ENCODE measurements at regions not wholly inside any gene's neighbourhood (a gene's known extent, or its start where the extent isn't known, plus 50 kb on each side); places are given as distances from the start of the nearest gene placed in this dataset.
"Not testable (repeated sequence)": the region's sequence is repeated elsewhere in the genome, so short reads cannot be mapped to it uniquely, and the experiment has no call there.

DNA sequence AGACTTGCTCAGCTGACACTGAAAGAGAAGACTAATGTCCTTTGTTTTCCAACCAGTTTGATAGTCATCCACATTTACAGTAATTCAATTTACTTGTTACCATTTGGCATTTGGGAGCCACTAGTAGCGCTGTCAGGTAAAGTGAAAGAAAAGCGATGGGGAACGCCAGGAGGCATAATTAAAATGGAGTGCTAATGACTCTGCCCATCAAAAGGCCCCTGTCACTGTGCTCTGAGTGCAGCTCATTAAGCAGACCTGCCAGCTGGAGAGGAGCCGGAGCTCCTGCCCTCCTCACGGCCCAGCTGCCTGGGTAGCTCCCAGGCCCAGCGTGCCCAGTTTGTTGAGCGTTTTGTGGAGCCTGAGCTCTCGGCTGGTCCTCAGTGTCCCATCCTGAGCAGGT, 463.6 kb upstream of the CCDC196 start:
- Histone ChIP-seq H3K27ac (no peak overlapping the region), H3K4me3 (IDR thresholded peaks at IDR 0.05; ENCODE audit: insufficient read depth, low read depth, low read length) (no peak overlapping the region), H3K79me2 (ENCODE audit: insufficient read depth, low read depth) (no peaks in the 10 kb centered on the region), H3K27me3 (ENCODE audit: insufficient read depth, low read depth) (no peaks in the 10 kb centered on the region), H3K4me1 (ENCODE audit: low read depth, poor library complexity, severe bottlenecking) (no peaks in the 10 kb centered on the region), H3K9ac (no peak overlapping the region), H3K4me2 (no peak overlapping the region), H3K36me3 (ENCODE audit: insufficient read depth) (no peaks in the 10 kb centered on the region), H2AFZ (ENCODE audit: low read depth) (no peak overlapping the region), H4K20me1 (ENCODE audit: insufficient read depth) (no peaks in the 10 kb centered on the region)
- no peak for TF ChIP-seq CTCF (conservative IDR thresholded peaks at IDR 0.05; ENCODE audit: low read depth, low read length)

DNA sequence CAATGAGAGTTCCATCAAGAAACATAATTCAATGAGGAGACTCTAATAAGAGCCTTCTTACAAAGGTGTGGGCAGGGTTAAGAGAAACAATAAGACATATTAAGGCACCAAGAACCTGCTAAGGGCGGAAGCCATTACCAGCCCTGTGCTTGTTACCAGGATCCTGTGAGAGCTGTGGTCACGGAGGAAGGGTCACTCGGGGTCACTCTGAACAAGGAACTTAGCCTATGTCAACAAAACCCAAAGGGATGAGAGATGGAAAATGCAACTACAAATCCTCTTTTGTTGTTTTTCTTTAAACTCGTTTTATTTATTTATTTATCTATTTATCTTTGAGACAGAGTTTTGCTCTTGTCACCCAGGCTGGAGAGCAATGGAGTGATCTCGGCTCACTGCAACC, 460.4 kb upstream of the CCDC196 start:
- H2AFZ ChIP-seq (ENCODE audit: low read depth): no peak overlapping the region
- no peaks in the 10 kb centered on the region for H4K20me1 ChIP-seq (ENCODE audit: insufficient read depth)
- H3K27me3 ChIP-seq (ENCODE audit: insufficient read depth, low read depth): no peaks in the 10 kb centered on the region
- no peak overlapping the region for H3K27ac ChIP-seq
- no peak for TF ChIP-seq CTCF (conservative IDR thresholded peaks at IDR 0.05; ENCODE audit: low read depth, low read length)
- H3K36me3 ChIP-seq (ENCODE audit: insufficient read depth): no peaks in the 10 kb centered on the region
- no peaks in the 10 kb centered on the region for H3K4me1 ChIP-seq (ENCODE audit: low read depth, poor library complexity, severe bottlenecking)
- no peaks in the 10 kb centered on the region for H3K79me2 ChIP-seq (ENCODE audit: insufficient read depth, low read depth)
- H3K4me2 ChIP-seq: no peak overlapping the region
- H3K9ac ChIP-seq: no peak overlapping the region
- no peak overlapping the region for H3K4me3 ChIP-seq (IDR thresholded peaks at IDR 0.05; ENCODE audit: insufficient read depth, low read depth, low read length)

DNA sequence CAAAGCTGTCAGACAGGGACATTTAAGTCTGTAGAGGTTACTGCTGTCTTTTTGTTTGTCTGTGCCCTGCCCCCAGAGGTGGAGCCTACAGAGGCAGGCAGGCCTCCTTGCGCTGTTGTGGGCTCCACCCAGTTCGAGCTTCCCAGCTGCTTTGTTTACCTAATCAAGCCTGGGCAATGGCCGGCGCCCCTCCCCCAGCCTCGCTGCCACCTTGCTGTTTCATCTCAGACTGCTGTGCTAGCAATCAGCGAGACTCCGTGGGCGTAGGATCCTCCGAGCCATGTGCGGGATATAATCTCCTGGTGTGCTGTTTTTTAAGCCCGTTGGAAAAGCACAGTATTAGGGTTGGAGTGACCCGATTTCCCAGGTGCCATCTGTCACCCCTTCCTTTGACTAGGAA, 454.2 kb upstream of the CCDC196 start:
- H3K4me3 ChIP-seq (IDR thresholded peaks at IDR 0.05; ENCODE audit: insufficient read depth, low read depth, low read length); H3K27me3 ChIP-seq (ENCODE audit: insufficient read depth, low read depth); H3K4me1 ChIP-seq (ENCODE audit: low read depth, poor library complexity, severe bottlenecking); H2AFZ ChIP-seq (ENCODE audit: low read depth); H3K27ac ChIP-seq; H3K36me3 ChIP-seq (ENCODE audit: insufficient read depth); H3K4me2 ChIP-seq; H4K20me1 ChIP-seq (ENCODE audit: insufficient read depth); H3K9ac ChIP-seq; H3K79me2 ChIP-seq (ENCODE audit: insufficient read depth, low read depth): not testable (repeated sequence)

- TF ChIP-seq CTCF (conservative IDR thresholded peaks at IDR 0.05; ENCODE audit: low read depth, low read length): no peak
- H3K4me2 ChIP-seq: no peak overlapping the region
- H3K4me3 ChIP-seq (IDR thresholded peaks at IDR 0.05; ENCODE audit: insufficient read depth, low read depth, low read length): no peak overlapping the region
- H3K9ac ChIP-seq: no peak overlapping the region
- no peaks in the 10 kb centered on the region for H3K36me3 ChIP-seq (ENCODE audit: insufficient read depth)
- H4K20me1 ChIP-seq (ENCODE audit: insufficient read depth): no peaks in the 10 kb centered on the region
- H3K79me2 ChIP-seq (ENCODE audit: insufficient read depth, low read depth): no peaks in the 10 kb centered on the region
- no peak overlapping the region for H3K27ac ChIP-seq
- H2AFZ ChIP-seq (ENCODE audit: low read depth): no peak overlapping the region
- H3K4me1 ChIP-seq (ENCODE audit: low read depth, poor library complexity, severe bottlenecking): no peaks in the 10 kb centered on the region
- no peaks in the 10 kb centered on the region for H3K27me3 ChIP-seq (ENCODE audit: insufficient read depth, low read depth)
Measured at GRCh38 chr14:66032800-66033199, 453.4 kb upstream of the CCDC196 start.

- Histone ChIP-seq H3K36me3 (ENCODE audit: insufficient read depth) (no peaks in the 10 kb centered on the region), H3K4me1 (ENCODE audit: low read depth, poor library complexity, severe bottlenecking) (no peaks in the 10 kb centered on the region)
- no peak for TF ChIP-seq CTCF (conservative IDR thresholded peaks at IDR 0.05; ENCODE audit: low read depth, low read length)
Measured at GRCh38 chr14:66036547-66036946, 449.6 kb upstream of the CCDC196 start.

More at GRCh38 chr14:66036547-66036946, 449.6 kb upstream of the CCDC196 start:
- no peak overlapping the region for H2AFZ ChIP-seq (ENCODE audit: low read depth)
- H3K9ac ChIP-seq: no peak overlapping the region
- no peaks in the 10 kb centered on the region for H3K27me3 ChIP-seq (ENCODE audit: insufficient read depth, low read depth)
- no peak overlapping the region for H3K4me2 ChIP-seq
- no peaks in the 10 kb centered on the region for H3K79me2 ChIP-seq (ENCODE audit: insufficient read depth, low read depth)
- H3K4me3 ChIP-seq (IDR thresholded peaks at IDR 0.05; ENCODE audit: insufficient read depth, low read depth, low read length): no peak overlapping the region
- H3K27ac ChIP-seq: no peak overlapping the region
- no peaks in the 10 kb centered on the region for H4K20me1 ChIP-seq (ENCODE audit: insufficient read depth)

Measured in KMS-11 (cell line).